A549 (cell line): ENCODE measurements at regions not wholly inside any gene's neighbourhood (a gene's known extent, or its start where the extent isn't known, plus 50 kb on each side); places are given as distances from the start of the nearest gene placed in this dataset.

Source experiments
- CEBPB ChIP-seq, 2 experiments: fragments of >200 bp in 1 of 2; sonication (Bioruptor Twin) in 1 of 2; formaldehyde crosslinking in 1 of 2; IDR thresholded peaks; 2 replicates each; pipeline ENCODE4 v1.6.1; 2012 to 2016
- CHD2 ChIP-seq: fragments of 150-350 bp; IDR thresholded peaks from 2 replicates; pipeline ENCODE4 v1.6.1; 2014; ENCODE audit warnings: low read length; ENCODE audit not compliant: partially characterized antibody
- CHD4 ChIP-seq: fragments of 200-600 bp; sonication (generic); IDR thresholded peaks from 2 replicates; pipeline ENCODE4 v1.6.1; 2016; ENCODE audit warnings: antibody characterized with exemption, mild to moderate bottlenecking, borderline replicate concordance
- CTCF ChIP-seq: fragments of >200 bp; sonication (Bioruptor Twin); formaldehyde crosslinking; IDR thresholded peaks from 3 replicates; pipeline ENCODE4 v1.5.1; 2016
- EP300 ChIP-seq, 2 experiments: fragments of >200 bp; sonication (Bioruptor Twin); formaldehyde crosslinking; IDR thresholded peaks; 2 replicates in 1 of 2; 3 replicates in 1 of 2; pipeline ENCODE4 v1.6.1; 2016 to 2017
- HOXA7 ChIP-seq: fragments of 250-450 bp; sonication (Bioruptor Pico); IDR thresholded peaks from 2 replicates; pipeline ENCODE4 v1.5.0; 2020; ENCODE audit warnings: mild to moderate bottlenecking, moderate library complexity
- MAX ChIP-seq: IDR thresholded peaks from 2 replicates; pipeline ENCODE4 v1.6.1; 2012
- POLR2A ChIP-seq: IDR thresholded peaks from 2 replicates; pipeline ENCODE4 v1.6.1; 2012; ENCODE audit warnings: mild to moderate bottlenecking, low read length
- RAD21 ChIP-seq, 2 experiments: fragments of >200 bp in 1 of 2; sonication (Bioruptor Twin) in 1 of 2; formaldehyde crosslinking in 1 of 2; IDR thresholded peaks in 1 of 2; conservative IDR thresholded peaks in 1 of 2; 2 replicates in 1 of 2; 3 replicates in 1 of 2; pipeline ENCODE4 v1.6.1; 2012 to 2018; ENCODE audit warnings: inconsistent platforms in 1 of 2
- SMC3 ChIP-seq: fragments of >200 bp; sonication (Bioruptor Twin); formaldehyde crosslinking; IDR thresholded peaks from 3 replicates; pipeline ENCODE4 v1.6.1; 2018; ENCODE audit warnings: inconsistent platforms

GRCh38 chr4:108536577-108536976, 83.8 kb upstream of the RPL34 start:
- TF ChIP-seq CTCF (no peak), RAD21 (conservative IDR thresholded peaks at IDR 0.05 in 1 of 2, IDR thresholded peaks at IDR 0.05 in 1 of 2) (no peak), CHD2 (no peak), POLR2A (no peak), EP300 (IDR thresholded peaks at IDR 0.05) (no peak), MAX (no peak), HOXA7 (no peak), SMC3 (no peak), CEBPB (IDR thresholded peaks at IDR 0.05) (no peak), CHD4 (no peak)
